ENCODE measurements at regions not wholly inside any gene's neighbourhood (a gene's known extent, or its start where the extent isn't known, plus 50 kb on each side); places are given as distances from the start of the nearest gene placed in this dataset.
"Not testable (repeated sequence)": the region's sequence is repeated elsewhere in the genome, so short reads cannot be mapped to it uniquely, and the experiment has no call there.

DNA sequence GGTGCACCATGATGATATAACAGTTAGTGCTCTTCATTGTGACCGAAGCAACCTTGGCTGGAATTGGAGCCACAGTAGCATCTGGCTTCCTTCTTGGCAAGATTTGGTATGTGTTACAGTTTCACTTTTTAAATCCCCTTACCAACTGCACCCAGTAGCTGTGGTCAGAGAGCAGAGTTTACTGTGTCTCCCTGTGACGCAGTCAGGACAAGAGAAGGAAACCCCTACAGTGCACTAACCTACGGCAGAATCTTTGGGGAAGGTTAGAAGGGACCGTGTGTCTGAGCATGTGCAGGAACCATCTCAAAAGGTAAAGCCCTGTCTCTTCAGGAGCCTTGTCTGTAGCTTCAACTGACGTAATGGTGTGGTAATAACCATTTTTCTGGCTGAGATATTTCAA lies 134.0 kb downstream of the FAM72B start:
- TF ChIP-seq EZH2 (IDR thresholded peaks at IDR 0.05; ENCODE audit: insufficient read depth, poor library complexity, severe bottlenecking); EZH2phosphoT487 (IDR thresholded peaks at IDR 0.05; ENCODE audit: insufficient read depth, low read depth): not testable (repeated sequence)
